Keratinocyte (primary cell): ENCODE measurements at regions not wholly inside any gene's neighbourhood (a gene's known extent, or its start where the extent isn't known, plus 50 kb on each side); places are given as distances from the start of the nearest gene placed in this dataset.

ENCODE experiments used
- DNase-seq: peaks from one replicate; pipeline ENCODE4 v3.0.0-alpha.2; 2011; ENCODE audit warnings: low read depth, missing footprints, low spot score
- FAIRE-seq: peaks from 2 replicates; lab custom pipeline; 2011; peaks lifted over from hg19 to GRCh38; lab: Jason Lieb, UNC
- H2AFZ ChIP-seq: 2 replicates; pipeline ENCODE4 v1.6.0; 2012; ENCODE audit warnings: low read length, control low read depth, inconsistent platforms; ENCODE audit not compliant: control insufficient read depth
- H3K27ac ChIP-seq: 2 replicates; pipeline ENCODE4 v1.5.1; 2011; ENCODE audit warnings: low read length; ENCODE audit not compliant: control insufficient read depth, insufficient read depth
- H3K27me3 ChIP-seq: 3 replicates; pipeline ENCODE4 v1.6.0; 2011; ENCODE audit warnings: low read length; ENCODE audit not compliant: control insufficient read depth, insufficient read depth; ENCODE audit errors: extremely low read depth
- H3K36me3 ChIP-seq, 2 experiments: 2 replicates in 1 of 2; 3 replicates in 1 of 2; pipeline ENCODE4 v1.5.1; 2011; ENCODE audit warnings: low read length in 2 of 2, mild to moderate bottlenecking in 1 of 2; ENCODE audit not compliant: control insufficient read depth in 2 of 2, insufficient read depth in 2 of 2; ENCODE audit errors: extremely low read depth in 1 of 2
- H3K4me1 ChIP-seq: 3 replicates; pipeline ENCODE4 v1.5.1; 2011; ENCODE audit warnings: low read length; ENCODE audit not compliant: control insufficient read depth, insufficient read depth; ENCODE audit errors: extremely low read depth
- H3K4me2 ChIP-seq: 3 replicates; pipeline ENCODE4 v1.6.0; 2011; ENCODE audit warnings: low read depth, low read length; ENCODE audit not compliant: control insufficient read depth, insufficient read depth; ENCODE audit errors: extremely low read depth
- H3K4me3 ChIP-seq, 3 experiments: fragments of 200-600 bp in 1 of 3; sonication (generic) in 1 of 3; 2 replicates in 2 of 3; 3 replicates in 1 of 3; pipeline ENCODE4 v1.5.1; 2011 to 2016; ENCODE audit warnings: low read length in 3 of 3, mild to moderate bottlenecking in 3 of 3, control low read depth in 2 of 3, inconsistent platforms in 1 of 3, low read depth in 1 of 3, mixed read lengths in 1 of 3, mixed run types in 1 of 3, moderate library complexity in 1 of 3; ENCODE audit not compliant: control insufficient read depth in 2 of 3, insufficient read depth in 2 of 3; ENCODE audit errors: extremely low read depth in 1 of 3
- H3K79me2 ChIP-seq: 2 replicates; pipeline ENCODE4 v1.6.0; 2012; ENCODE audit warnings: low read length; ENCODE audit not compliant: control insufficient read depth, insufficient read depth
- H3K9ac ChIP-seq: 3 replicates; pipeline ENCODE4 v1.6.0; 2011; ENCODE audit warnings: low read length; ENCODE audit not compliant: control insufficient read depth, insufficient read depth; ENCODE audit errors: extremely low read depth
- H3K9me1 ChIP-seq: 3 replicates; pipeline ENCODE4 v1.6.0; 2011; ENCODE audit warnings: low read length; ENCODE audit not compliant: control insufficient read depth, insufficient read depth; ENCODE audit errors: extremely low read depth
- H3K9me3 ChIP-seq: 2 replicates; pipeline ENCODE4 v1.5.1; 2012; ENCODE audit warnings: low read depth, low read length; ENCODE audit not compliant: control insufficient read depth
- H4K20me1 ChIP-seq: 3 replicates; pipeline ENCODE4 v1.6.0; 2011; ENCODE audit warnings: low read length; ENCODE audit not compliant: control insufficient read depth, insufficient read depth; ENCODE audit errors: extremely low read depth
- EZH2 ChIP-seq: IDR thresholded peaks from one replicate; pipeline ENCODE4 v1.6.1; 2012; ENCODE audit warnings: inconsistent platforms, mild to moderate bottlenecking, low read length, moderate library complexity
- dilution Hi-C: fragments of 300-500 bp; cut with MboI; formaldehyde crosslinking; loops from one replicate; pipeline ENCODE4 v1.7.0; 2020; ENCODE audit warnings: low sequenced_read_pairs; ENCODE audit not compliant: extremely low pct_ligation_motif_present
- TF ChIP-seq, protein P1 (sequence below), 3 experiments: IDR thresholded peaks in 1 of 3; conservative IDR thresholded peaks in 1 of 3; optimal IDR thresholded peaks in 1 of 3; 2 replicates in 2 of 3; 3 replicates in 1 of 3; pipeline versions ENCODE3 to v1.5.1; 2011; ENCODE audit warnings: low read length in 3 of 3, mild to moderate bottlenecking in 3 of 3, moderate library complexity in 2 of 3, control low read depth in 1 of 3, inconsistent platforms in 1 of 3; ENCODE audit not compliant: insufficient read depth in 2 of 3; ENCODE audit errors: extremely low read depth in 1 of 3

DNA sequence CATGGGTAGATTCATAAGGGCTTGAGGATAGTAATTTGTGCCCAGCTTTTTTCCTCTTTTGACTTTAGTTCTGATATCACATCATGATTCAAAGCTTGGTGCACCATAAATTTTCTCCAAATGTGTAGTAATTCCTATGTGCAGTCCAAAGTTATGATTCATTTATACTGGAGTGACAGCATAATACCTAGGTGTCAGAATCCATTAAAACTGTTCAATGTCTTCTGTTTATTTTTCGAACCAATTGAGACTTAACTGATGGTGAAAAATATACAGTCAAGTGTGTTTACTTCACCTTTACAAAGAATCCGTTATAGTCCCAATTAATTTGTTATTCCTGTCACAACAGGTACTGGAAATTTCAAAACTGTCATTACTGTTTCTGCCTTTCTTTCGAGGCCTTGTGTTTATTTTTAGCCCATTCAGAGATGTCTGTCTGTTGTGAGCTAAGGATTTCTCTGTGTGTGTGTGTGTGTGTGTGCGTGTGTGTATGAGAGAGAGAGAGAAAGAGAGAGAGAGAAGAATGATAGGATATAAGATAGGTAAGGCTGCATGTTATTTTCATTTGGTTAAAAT is 389.7 kb upstream of the ATP5MC3 start:
- Histone ChIP-seq H3K4me3 (no peak overlapping the region), H3K4me1 (no peaks in the 10 kb centered on the region), H3K36me3 (no peaks in the 10 kb centered on the region), H3K79me2 (no peaks in the 10 kb centered on the region), H3K9me1 (no peaks in the 10 kb centered on the region), H3K4me2 (no peak overlapping the region), H3K27me3 (no peaks in the 10 kb centered on the region), H3K9me3 (no peaks in the 10 kb centered on the region), H3K27ac (no peak overlapping the region), H3K9ac (no peak overlapping the region), H4K20me1 (no peaks in the 10 kb centered on the region), H2AFZ (no peak overlapping the region)
- DNase-seq = no peak
- TF ChIP-seq EZH2 = no peak
- TF ChIP-seq, protein P1, sequence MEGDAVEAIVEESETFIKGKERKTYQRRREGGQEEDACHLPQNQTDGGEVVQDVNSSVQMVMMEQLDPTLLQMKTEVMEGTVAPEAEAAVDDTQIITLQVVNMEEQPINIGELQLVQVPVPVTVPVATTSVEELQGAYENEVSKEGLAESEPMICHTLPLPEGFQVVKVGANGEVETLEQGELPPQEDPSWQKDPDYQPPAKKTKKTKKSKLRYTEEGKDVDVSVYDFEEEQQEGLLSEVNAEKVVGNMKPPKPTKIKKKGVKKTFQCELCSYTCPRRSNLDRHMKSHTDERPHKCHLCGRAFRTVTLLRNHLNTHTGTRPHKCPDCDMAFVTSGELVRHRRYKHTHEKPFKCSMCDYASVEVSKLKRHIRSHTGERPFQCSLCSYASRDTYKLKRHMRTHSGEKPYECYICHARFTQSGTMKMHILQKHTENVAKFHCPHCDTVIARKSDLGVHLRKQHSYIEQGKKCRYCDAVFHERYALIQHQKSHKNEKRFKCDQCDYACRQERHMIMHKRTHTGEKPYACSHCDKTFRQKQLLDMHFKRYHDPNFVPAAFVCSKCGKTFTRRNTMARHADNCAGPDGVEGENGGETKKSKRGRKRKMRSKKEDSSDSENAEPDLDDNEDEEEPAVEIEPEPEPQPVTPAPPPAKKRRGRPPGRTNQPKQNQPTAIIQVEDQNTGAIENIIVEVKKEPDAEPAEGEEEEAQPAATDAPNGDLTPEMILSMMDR (optimal IDR thresholded peaks at IDR 0.05 in 1 of 3, IDR thresholded peaks at IDR 0.05 in 1 of 3, conservative IDR thresholded peaks at IDR 0.05 in 1 of 3; ENCODE audit: extremely low read depth in 1 of 3, insufficient read depth in 2 of 3, low read length in 3 of 3) = no peak
- FAIRE-seq = no peak
- dilution Hi-C loops = no loop called here

DNA sequence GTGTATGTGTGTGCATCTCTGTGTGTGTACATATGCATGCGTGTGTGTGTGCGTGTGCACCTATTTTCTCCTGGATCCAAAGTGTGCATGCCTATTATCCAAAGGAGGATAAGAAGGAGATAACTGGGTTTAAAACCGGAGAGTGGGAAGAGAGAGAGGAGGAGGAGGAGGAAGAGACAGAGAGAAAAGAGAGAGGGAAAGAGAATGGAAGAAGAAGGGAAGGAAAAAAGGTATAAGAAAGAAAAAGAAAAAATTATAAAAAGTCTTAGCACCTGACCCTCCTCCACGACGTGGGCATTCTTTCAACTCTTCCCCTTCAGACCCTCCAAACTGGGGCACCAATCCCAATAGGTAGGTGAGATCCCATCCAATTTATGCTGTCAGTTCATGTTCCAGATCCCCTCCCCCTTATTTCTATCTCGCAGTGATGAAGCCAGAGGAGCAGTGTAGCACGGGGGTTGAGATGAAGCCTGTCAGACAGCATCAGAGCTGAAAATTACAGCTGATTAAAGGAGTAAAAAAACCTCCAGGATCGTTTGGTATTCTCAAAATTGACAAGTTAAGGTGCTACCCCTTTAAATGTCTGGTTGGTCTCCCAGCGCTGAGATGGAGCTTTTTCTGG is 386.7 kb upstream of the ATP5MC3 start:
- H3K4me3 ChIP-seq = no peak overlapping the region
- H4K20me1 ChIP-seq = no peaks in the 10 kb centered on the region
- H3K9me1 ChIP-seq = no peaks in the 10 kb centered on the region
- no peak for DNase-seq
- no peaks in the 10 kb centered on the region for H3K4me1 ChIP-seq
- H3K27me3 ChIP-seq = no peaks in the 10 kb centered on the region
- no peaks in the 10 kb centered on the region for H3K9me3 ChIP-seq
- no peak for FAIRE-seq
- dilution Hi-C loops = no loop called here
- no peak overlapping the region for H3K9ac ChIP-seq
- TF ChIP-seq EZH2 = no peak
- TF ChIP-seq, protein P1 (optimal IDR thresholded peaks at IDR 0.05 in 1 of 3, IDR thresholded peaks at IDR 0.05 in 1 of 3, conservative IDR thresholded peaks at IDR 0.05 in 1 of 3; ENCODE audit: extremely low read depth in 1 of 3, insufficient read depth in 2 of 3, low read length in 3 of 3) = no peak
- H2AFZ ChIP-seq = no peak overlapping the region
- H3K79me2 ChIP-seq = no peaks in the 10 kb centered on the region
- H3K27ac ChIP-seq = no peak overlapping the region
- no peaks in the 10 kb centered on the region for H3K36me3 ChIP-seq
- H3K4me2 ChIP-seq = no peak overlapping the region
